ENCODE measurements at regions not wholly inside any gene's neighbourhood (a gene's known extent, or its start where the extent isn't known, plus 50 kb on each side); places are given as distances from the start of the nearest gene placed in this dataset.

DNA sequence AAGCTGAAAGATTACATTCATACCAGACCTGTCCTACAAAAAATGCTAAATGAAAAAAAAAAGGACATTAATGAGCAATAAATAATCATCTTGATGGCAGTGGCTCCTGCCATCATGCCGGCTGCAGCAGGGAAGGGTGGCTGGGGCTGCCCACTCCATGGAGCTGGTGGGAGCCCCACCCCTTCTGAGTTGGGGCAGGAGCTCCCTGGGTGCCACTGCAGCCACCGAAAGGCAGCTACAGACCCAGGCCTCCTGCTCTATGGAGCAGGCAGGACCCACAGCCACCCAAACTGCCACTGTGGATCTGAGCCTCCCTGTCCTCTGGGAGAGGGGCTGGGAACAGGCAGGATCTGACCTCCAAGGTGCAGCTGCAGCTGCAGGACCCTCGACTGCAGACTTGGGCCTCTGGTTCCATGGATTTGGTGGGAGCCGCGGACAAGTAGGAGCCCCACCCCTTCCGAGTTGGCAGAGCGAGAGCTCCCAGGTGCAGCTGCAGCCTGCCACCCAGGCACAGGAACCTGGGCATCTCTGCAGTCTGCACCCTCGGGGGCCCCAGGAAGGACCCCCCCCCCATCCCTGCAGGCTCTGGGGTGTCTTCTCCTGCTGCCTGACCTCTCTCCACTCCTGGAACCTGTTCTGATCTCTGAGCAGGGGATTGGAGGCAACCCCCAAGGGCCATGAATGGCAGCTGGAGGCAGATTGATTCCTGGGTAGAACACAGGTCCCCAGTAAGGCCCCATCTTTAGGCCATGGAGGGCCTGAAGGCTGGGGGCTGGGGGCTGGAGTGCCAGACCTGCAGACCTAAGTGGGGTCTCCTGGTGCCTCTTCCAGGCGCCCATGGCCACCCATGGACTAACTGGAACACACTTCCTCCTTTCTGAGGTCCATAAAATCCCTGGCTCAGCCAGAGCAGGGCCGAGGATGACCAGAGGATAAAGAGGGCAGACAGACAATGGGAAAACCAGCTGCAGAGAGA is 70.4 kb upstream of the TTC14 start:
- Histone ChIP-seq H3K9ac (no peak overlapping the region), H3K36me3 (no peaks in the 10 kb centered on the region), H3K27me3 (no peaks in the 10 kb centered on the region), H4K20me1 (no peaks in the 10 kb centered on the region), H3K9me3 (peaks cover 5% of the 10 kb centered on the region; the same call in 1 of the 2 replicates), H3K4me3 (no peak overlapping the region), H3K4me1 (no peaks in the 10 kb centered on the region), H3K27ac (no peak overlapping the region), H3K4me2 (no peak overlapping the region)
- no peak for TF ChIP-seq Cebpa-rat (IDR thresholded peaks at IDR 0.05)

GRCh38 chr3:180534828-180535227 is 67.1 kb upstream of the TTC14 start:
- no peak for TF ChIP-seq Cebpa-rat (IDR thresholded peaks at IDR 0.05)
- no peak overlapping the region for H3K9ac ChIP-seq
- no peak overlapping the region for H3K4me3 ChIP-seq

DNA sequence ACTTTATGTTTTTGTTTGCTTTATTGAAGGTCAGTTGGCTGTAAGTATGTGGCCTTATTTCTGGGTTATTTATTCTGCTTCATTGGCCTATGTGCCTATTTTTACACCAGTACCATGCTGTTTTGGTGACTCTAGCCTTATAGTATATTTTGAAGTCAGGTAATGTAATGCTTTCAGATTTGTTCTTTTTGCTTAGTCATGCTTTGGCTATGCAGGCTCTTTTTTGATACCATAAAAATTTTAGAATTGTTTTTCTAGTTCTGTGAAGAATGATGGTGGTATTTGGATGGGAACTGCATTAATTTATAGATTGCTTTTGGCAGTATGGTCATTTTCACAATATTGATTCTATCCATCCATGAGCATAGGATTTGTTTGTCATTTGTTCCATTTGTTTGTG is 63.5 kb upstream of the TTC14 start:
- Histone ChIP-seq H3K4me1 (no peaks in the 10 kb centered on the region), H3K4me2 (no peak overlapping the region), H3K9ac (no peak overlapping the region), H3K27ac (no peak overlapping the region), H4K20me1 (no peaks in the 10 kb centered on the region), H3K27me3 (no peaks in the 10 kb centered on the region), H3K4me3 (no peak overlapping the region), H3K9me3 (no peaks in the 10 kb centered on the region), H3K36me3 (no peaks in the 10 kb centered on the region)
- TF ChIP-seq Cebpa-rat (IDR thresholded peaks at IDR 0.05): no peak

More at GRCh38 chr3:180534828-180535227, 67.1 kb upstream of the TTC14 start:
- no peaks in the 10 kb centered on the region for H3K27me3 ChIP-seq
- H3K9me3 ChIP-seq: peaks cover 5% of the 10 kb centered on the region; the same call in 1 of the 2 replicates
- no peaks in the 10 kb centered on the region for H3K36me3 ChIP-seq
- H3K27ac ChIP-seq: no peak overlapping the region
- H3K4me2 ChIP-seq: no peak overlapping the region
- H3K4me1 ChIP-seq: no peaks in the 10 kb centered on the region
- H4K20me1 ChIP-seq: no peaks in the 10 kb centered on the region

GRCh38 chr3:180543877-180544276 is 58.1 kb upstream of the TTC14 start:
- H3K4me2 ChIP-seq: no peak overlapping the region
- no peak for TF ChIP-seq Cebpa-rat (IDR thresholded peaks at IDR 0.05)
- no peak overlapping the region for H3K9ac ChIP-seq
- H3K36me3 ChIP-seq: no peaks in the 10 kb centered on the region
- H3K4me1 ChIP-seq: no peaks in the 10 kb centered on the region
- H3K27ac ChIP-seq: no peak overlapping the region
- H3K4me3 ChIP-seq: no peak overlapping the region
- no peaks in the 10 kb centered on the region for H3K9me3 ChIP-seq
- H3K27me3 ChIP-seq: no peaks in the 10 kb centered on the region
- H4K20me1 ChIP-seq: no peaks in the 10 kb centered on the region

DNA sequence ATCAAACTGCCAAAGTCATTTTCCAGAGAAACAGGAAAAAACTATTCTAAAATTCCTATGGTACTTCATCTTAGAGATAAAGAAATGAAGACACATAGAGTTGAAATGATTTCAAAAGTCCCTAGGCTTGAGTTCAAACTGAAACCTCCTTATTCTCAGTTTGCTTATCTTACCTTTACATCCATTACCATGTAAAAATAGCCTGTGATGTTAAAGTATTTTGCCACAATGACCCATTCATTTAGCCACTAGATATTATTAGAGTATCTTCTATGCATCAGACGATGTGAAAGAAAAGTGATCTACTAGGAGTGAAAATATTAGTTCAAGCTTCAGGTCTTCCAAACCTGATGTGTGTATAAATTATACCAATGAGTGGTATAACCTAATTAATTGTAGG is 55.1 kb upstream of the TTC14 start:
- no peaks in the 10 kb centered on the region for H4K20me1 ChIP-seq
- H3K9me3 ChIP-seq: no peaks in the 10 kb centered on the region
- no peak overlapping the region for H3K4me3 ChIP-seq
- no peak overlapping the region for H3K4me2 ChIP-seq
- no peaks in the 10 kb centered on the region for H3K27me3 ChIP-seq
- H3K4me1 ChIP-seq: no peaks in the 10 kb centered on the region
- TF ChIP-seq Cebpa-rat (IDR thresholded peaks at IDR 0.05): no peak
- H3K36me3 ChIP-seq: no peaks in the 10 kb centered on the region
- no peak overlapping the region for H3K27ac ChIP-seq
- no peak overlapping the region for H3K9ac ChIP-seq

DNA sequence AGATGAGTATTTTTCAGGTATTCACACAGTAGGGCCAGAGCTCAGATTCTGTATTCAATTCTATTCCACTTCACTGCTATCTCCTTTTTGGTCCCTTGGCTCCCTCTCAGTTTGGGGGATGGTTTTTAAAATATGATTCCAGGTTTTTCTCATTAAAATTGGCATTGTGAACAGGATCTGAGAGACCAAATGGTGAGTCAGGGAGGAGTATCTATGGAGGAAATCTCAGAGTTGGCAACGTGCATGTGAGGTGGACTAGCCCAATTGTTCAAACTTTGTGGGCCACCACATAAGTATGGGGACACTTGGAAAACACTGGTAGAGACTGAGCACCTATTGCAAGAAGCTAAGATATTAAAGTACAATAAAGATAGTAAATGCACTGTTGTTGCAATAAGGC is 53.9 kb upstream of the TTC14 start:
- no peak for TF ChIP-seq Cebpa-rat (IDR thresholded peaks at IDR 0.05)
- H4K20me1 ChIP-seq: no peaks in the 10 kb centered on the region
- no peaks in the 10 kb centered on the region for H3K4me1 ChIP-seq
- H3K27me3 ChIP-seq: no peaks in the 10 kb centered on the region
- no peak overlapping the region for H3K4me3 ChIP-seq
- H3K27ac ChIP-seq: no peak overlapping the region
- H3K9me3 ChIP-seq: no peaks in the 10 kb centered on the region
- no peak overlapping the region for H3K4me2 ChIP-seq
- no peak overlapping the region for H3K9ac ChIP-seq
- no peaks in the 10 kb centered on the region for H3K36me3 ChIP-seq

Data from BLaER1 (cell line).